Testis (tissue), 2 donors: ENCODE measurements at regions not wholly inside any gene's neighbourhood (a gene's known extent, or its start where the extent isn't known, plus 50 kb on each side); places are given as distances from the start of the nearest gene placed in this dataset.

Source experiments
- DNase-seq: peaks from one replicate; pipeline ENCODE4 v3.0.0-alpha.2; 2019
- H3K27ac ChIP-seq, 2 donors: fragments of 200-600 bp; sonication (generic); one replicate each; pipeline ENCODE4 v1.5.1; 2019
- H3K27me3 ChIP-seq: fragments of 200-600 bp; sonication (generic); one replicate; pipeline ENCODE4 v1.5.1; 2019
- H3K36me3 ChIP-seq: fragments of 200-600 bp; sonication (generic); one replicate; pipeline ENCODE4 v1.5.1; 2017; ENCODE audit warnings: low read depth; ENCODE audit errors: missing control alignments
- H3K4me1 ChIP-seq: fragments of 200-600 bp; sonication (generic); one replicate; pipeline ENCODE4 v1.5.1; 2019
- H3K4me3 ChIP-seq, 2 donors: fragments of 200-600 bp; sonication (generic); one replicate each; pipeline ENCODE4 v1.5.1; 2017 to 2019
- H3K9me3 ChIP-seq: fragments of 200-600 bp; sonication (generic); one replicate; pipeline ENCODE4 v1.5.1; 2017
- POLR2A ChIP-seq: fragments of 450-650 bp; IDR thresholded peaks from one replicate; pipeline ENCODE4 v1.6.1; 2017; ENCODE audit warnings: antibody characterized with exemption, mild to moderate bottlenecking, moderate library complexity
- WGBS, 2 donors: methylation state at CpG; one replicate each; pipeline ENCODE4 v1.1.5; 2018; 5-methylcytosine and 5-hydroxymethylcytosine counted together
- intact Hi-C: fragments of 100-400 bp; cut with DNase I; formaldehyde crosslinking; loops from one replicate; pipeline ENCODE4 v1.15.1; 2023; ENCODE audit warnings: low total_unique reads
- TF ChIP-seq, protein P1 (sequence below), 3 experiments: fragments of 450-650 bp in 2 of 3; fragments of 200-600 bp in 1 of 3; sonication (generic) in 1 of 3; IDR thresholded peaks; one replicate each; pipeline ENCODE4 v1.5.1; 2016 to 2019; ENCODE audit warnings: antibody characterized with exemption in 3 of 3, mild to moderate bottlenecking in 2 of 3, moderate library complexity in 1 of 3

- Histone ChIP-seq H3K27me3 (no peaks in the 10 kb centered on the region), H3K4me3 (no peak overlapping the region), H3K9me3 (no peaks in the 10 kb centered on the region), H3K36me3 (no peaks in the 10 kb centered on the region), H3K4me1 (no peaks in the 10 kb centered on the region), H3K27ac (no peak overlapping the region)
- 80 to 93% methylated on average over 5 of the region's 5 CpGs for WGBS, 2 donors
- TF ChIP-seq, protein P1, sequence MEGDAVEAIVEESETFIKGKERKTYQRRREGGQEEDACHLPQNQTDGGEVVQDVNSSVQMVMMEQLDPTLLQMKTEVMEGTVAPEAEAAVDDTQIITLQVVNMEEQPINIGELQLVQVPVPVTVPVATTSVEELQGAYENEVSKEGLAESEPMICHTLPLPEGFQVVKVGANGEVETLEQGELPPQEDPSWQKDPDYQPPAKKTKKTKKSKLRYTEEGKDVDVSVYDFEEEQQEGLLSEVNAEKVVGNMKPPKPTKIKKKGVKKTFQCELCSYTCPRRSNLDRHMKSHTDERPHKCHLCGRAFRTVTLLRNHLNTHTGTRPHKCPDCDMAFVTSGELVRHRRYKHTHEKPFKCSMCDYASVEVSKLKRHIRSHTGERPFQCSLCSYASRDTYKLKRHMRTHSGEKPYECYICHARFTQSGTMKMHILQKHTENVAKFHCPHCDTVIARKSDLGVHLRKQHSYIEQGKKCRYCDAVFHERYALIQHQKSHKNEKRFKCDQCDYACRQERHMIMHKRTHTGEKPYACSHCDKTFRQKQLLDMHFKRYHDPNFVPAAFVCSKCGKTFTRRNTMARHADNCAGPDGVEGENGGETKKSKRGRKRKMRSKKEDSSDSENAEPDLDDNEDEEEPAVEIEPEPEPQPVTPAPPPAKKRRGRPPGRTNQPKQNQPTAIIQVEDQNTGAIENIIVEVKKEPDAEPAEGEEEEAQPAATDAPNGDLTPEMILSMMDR (IDR thresholded peaks at IDR 0.05) = no peak
- TF ChIP-seq POLR2A = no peak
- DNase-seq = no peak
- intact Hi-C loops = no loop called here
Observed at GRCh38 chr5:4570047-4570995, 569.8 kb upstream of the ADAMTS16 start.

DNA sequence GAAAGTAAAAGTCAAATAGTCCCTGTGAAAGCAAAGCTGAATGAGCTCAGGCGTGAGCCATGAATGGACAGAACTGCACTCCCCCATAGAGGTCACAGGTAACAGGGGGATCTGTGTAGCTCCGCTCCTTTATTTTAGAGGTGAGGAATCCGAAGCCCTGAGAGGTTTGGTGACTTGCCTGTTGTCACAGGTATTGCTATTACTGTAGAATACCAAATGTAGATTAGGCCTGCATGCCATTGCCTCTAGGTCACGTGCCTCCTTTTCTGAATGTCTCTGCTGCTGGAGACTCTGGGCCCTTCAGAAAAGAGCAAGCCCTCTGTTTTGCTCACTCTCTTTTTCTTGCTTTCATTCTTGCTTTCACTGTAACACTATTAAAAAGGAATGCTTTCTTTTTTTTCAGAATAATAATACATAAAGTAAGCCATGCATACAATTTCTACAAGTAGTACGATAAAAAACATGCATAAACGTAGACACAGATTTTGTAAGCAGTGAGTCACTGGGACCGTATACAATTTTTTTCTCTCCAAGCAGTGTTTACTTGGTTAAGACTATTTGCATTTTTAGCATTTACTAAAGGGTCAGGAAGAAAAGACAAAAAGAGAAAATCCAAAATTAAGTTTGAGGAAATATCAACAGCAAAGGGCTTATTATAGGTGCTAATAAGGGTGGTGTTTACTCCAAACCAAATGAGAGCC is 568.7 kb upstream of the ADAMTS16 start:
- Histone ChIP-seq H3K27me3 (no peaks in the 10 kb centered on the region), H3K27ac (no peak overlapping the region), H3K9me3 (no peaks in the 10 kb centered on the region), H3K4me3 (no peak overlapping the region), H3K4me1 (no peaks in the 10 kb centered on the region), H3K36me3 (no peaks in the 10 kb centered on the region)
- no peak for TF ChIP-seq POLR2A
- TF ChIP-seq, protein P1 (IDR thresholded peaks at IDR 0.05) = no peak
- intact Hi-C loops = no loop called here
- no peak for DNase-seq
- 82 to 87% methylated on average over 7 of the region's 7 CpGs for WGBS, 2 donors

DNA sequence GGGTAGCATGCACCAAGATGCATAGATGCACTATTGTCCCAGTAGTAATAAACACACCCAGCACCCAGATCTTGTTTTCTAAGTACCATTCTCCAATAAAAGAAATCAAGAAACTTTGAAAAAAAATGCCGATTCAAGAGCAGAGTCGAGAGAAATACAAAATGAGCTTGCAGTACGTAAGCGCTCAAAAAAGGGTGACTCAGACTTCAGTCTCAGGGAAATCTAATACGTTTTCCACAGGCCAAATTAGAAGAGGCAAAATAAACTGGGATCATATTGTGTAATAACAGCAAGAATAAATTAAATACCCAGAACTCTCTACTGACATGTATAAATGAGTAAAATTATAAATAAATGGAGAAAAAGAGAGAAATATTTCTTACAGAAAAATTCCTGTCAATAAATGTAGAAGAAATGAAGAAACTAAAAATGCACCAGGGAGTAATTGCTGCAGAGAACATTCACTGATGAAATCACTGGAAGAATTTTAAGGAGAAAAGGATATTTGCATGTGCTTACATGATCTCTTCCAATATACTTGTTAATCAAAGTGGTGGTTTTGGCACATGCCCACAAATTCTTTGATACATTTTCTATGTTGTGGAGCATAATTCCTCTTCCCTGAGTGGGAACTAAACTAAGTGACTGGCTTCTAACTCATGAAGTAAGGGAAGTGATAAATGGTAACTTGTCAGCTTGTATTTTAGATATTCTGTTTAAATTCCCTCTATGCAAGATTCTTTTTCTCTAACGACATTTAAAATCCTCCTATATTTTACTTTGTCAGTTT is 567.6 kb upstream of the ADAMTS16 start:
- TF ChIP-seq, protein P1 (IDR thresholded peaks at IDR 0.05) = no peak
- TF ChIP-seq POLR2A = no peak
- Histone ChIP-seq H3K27ac (no peak overlapping the region), H3K27me3 (no peaks in the 10 kb centered on the region), H3K9me3 (no peaks in the 10 kb centered on the region), H3K4me3 (no peak overlapping the region), H3K36me3 (no peaks in the 10 kb centered on the region), H3K4me1 (no peaks in the 10 kb centered on the region)
- intact Hi-C loops = no loop called here
- 79 to 81% methylated on average over 6 of the region's 6 CpGs for WGBS, 2 donors
- DNase-seq = no peak

DNA sequence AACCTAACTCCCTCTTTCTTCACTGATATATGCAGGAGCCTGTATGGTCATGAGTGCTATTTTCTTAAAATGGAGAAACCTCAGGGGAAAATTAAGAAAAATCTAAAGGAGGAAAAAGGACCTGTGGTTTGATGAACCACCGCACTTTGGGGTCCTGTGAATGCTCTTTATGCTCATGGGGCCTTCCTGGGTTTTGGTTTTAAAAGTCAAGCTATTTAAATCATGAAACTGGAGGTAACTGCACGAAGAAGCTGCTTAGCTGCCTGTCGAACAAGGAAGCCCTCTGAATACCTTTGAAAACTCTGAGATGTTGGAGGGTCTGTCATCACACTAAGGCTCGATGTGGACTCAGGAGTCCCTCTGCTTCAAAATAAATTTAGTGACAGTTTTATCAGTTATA is 564.5 kb upstream of the ADAMTS16 start:
- no peak overlapping the region for H3K27ac ChIP-seq
- H3K9me3 ChIP-seq = no peaks in the 10 kb centered on the region
- no peaks in the 10 kb centered on the region for H3K36me3 ChIP-seq
- H3K4me3 ChIP-seq = no peak overlapping the region
- WGBS, 2 donors = 76 to 83% methylated on average over 4 of the region's 4 CpGs
- TF ChIP-seq POLR2A = no peak
- TF ChIP-seq, protein P1 (IDR thresholded peaks at IDR 0.05) = no peak
- H3K27me3 ChIP-seq = no peaks in the 10 kb centered on the region
- no peaks in the 10 kb centered on the region for H3K4me1 ChIP-seq
- no peak for DNase-seq
- intact Hi-C loops = no loop called here
